DOHH2 (cell line): ENCODE measurements at regions not wholly inside any gene's neighbourhood (a gene's known extent, or its start where the extent isn't known, plus 50 kb on each side); places are given as distances from the start of the nearest gene placed in this dataset.

Source experiments
- EZH2phosphoT487 ChIP-seq: fragments of 200-600 bp; sonication (generic); IDR thresholded peaks from 2 replicates; pipeline ENCODE4 v1.6.1; 2017; ENCODE audit warnings: borderline replicate concordance, mild to moderate bottlenecking, antibody characterized with exemption, low read length, moderate library complexity, mixed read lengths
- TF ChIP-seq, protein P1 (sequence below): fragments of 200-600 bp; sonication (generic); IDR thresholded peaks from one replicate; pipeline ENCODE4 v1.5.1; 2014; ENCODE audit warnings: antibody characterized with exemption, mild to moderate bottlenecking, low read depth, low read length; ENCODE audit not compliant: poor library complexity, severe bottlenecking

DNA sequence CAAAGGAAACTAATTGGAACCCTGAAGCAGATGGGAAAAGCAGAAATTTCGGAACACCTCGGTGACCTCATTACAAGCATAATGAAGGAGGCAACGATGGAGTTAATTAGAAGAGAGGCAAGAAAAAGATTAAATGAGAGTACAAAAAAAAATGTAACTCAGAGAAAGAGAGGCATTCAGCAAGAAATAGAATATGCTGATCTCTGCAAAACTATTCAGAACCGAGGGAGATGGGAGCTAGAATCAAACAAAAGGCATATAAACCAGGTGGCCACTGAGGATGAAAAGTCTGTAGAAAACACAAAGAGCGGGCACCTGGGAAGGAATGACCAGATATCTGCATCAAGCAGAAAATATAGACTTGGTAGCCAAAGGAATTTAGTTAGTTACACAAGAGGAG lies 118.9 kb downstream of the CETN3 start:
- TF ChIP-seq, protein P1, sequence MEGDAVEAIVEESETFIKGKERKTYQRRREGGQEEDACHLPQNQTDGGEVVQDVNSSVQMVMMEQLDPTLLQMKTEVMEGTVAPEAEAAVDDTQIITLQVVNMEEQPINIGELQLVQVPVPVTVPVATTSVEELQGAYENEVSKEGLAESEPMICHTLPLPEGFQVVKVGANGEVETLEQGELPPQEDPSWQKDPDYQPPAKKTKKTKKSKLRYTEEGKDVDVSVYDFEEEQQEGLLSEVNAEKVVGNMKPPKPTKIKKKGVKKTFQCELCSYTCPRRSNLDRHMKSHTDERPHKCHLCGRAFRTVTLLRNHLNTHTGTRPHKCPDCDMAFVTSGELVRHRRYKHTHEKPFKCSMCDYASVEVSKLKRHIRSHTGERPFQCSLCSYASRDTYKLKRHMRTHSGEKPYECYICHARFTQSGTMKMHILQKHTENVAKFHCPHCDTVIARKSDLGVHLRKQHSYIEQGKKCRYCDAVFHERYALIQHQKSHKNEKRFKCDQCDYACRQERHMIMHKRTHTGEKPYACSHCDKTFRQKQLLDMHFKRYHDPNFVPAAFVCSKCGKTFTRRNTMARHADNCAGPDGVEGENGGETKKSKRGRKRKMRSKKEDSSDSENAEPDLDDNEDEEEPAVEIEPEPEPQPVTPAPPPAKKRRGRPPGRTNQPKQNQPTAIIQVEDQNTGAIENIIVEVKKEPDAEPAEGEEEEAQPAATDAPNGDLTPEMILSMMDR, result no peak
- TF ChIP-seq EZH2phosphoT487, result no peak
